C1 segment of cervical spinal cord (tissue), 14 donors: ENCODE measurements at regions not wholly inside any gene's neighbourhood (a gene's known extent, or its start where the extent isn't known, plus 50 kb on each side); places are given as distances from the start of the nearest gene placed in this dataset.
A peak's percentile ranks its signal among the peaks of the same experiment; 100 is the strongest.

Experiments used
- DNase-seq, 14 donors: peaks; one replicate each; lab custom pipeline; 2025; lab: John Stamatoyannopoulos, UW

DNA sequence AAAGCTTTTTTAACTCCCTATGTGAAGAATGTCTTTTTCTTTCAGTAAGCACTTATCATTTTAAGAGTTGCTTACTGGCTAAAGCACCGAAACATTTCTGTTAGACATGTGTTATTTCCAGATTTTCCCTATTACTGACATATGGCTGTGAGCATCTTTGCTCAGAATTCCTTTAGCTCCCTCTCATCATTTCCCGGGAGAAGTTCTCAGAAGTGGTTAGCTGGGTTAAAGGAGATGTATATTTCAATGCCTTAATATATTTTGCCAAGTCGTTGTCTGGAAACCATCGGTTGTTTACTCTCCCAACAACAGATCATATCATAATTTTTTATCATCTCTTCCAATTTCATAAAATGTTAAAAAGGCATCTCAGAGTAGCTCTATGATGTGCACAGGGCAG, 396.5 kb downstream of the OCA2 start:
- no peak for DNase-seq

DNA sequence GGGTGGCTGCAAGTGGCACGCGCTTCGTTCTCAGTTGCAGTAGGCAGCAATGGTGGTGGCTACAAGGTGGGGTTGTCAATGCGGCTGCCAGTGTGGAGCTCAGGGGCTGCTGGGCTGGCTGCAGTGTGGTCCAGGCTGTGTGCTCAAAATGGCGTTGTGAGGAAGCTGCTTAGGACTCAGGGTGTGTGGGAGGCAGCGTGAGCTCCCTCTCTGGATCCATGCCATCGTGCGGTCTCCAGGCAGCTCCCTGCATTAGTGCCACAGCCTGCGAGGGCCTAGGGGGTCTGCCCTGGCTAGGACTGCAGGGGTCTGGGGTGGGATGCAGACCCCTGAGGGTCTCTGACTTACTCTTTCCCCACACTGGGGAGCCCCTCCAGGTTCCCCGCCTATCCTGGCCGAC, 397.2 kb downstream of the OCA2 start:
- no peak for DNase-seq

DNA sequence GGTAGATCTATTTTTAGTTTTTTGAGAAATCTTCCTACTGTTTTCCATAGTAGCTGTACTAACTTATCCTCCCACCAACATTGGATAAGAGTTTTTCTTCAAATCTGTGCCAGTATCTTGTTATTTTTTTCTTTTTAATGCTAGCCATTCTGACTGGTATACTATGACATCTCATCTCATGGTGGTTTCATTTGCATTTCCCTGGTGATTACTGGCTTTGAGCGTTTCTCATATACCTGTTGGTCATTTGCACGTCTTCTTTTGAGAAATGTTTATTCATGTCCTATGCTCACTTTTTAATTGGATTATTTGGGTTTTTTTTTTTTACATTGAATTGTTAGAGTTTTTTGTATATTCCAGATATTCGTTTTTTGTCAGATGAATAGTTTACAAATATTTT, 398.1 kb downstream of the OCA2 start:
- DNase-seq, result no peak

- no peak for DNase-seq
These were observed 399.4 kb downstream of the OCA2 start for GRCh38 chr15:27699699-27700098.

GRCh38 chr15:27696530-27696929, 402.6 kb downstream of the OCA2 start:
- DNase-seq, result no peak

DNA sequence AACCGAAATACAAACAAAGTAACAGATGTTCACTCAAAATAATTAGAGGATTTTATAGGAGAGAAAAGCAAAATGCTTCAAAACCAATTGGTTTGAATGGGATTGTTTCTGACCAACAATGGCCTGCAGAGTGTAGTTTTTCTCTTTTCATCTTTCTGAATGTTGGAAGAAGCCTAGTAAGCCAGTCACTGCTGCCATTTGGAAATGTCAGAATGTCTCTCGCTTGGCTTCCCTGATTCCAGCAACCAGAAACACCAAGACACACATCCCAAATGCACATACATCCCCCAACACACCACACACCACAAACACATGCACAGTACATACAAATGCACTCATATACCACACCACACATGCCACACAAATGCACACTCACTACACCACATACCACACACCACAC, 403.4 kb downstream of the OCA2 start:
- no peak for DNase-seq

DNA sequence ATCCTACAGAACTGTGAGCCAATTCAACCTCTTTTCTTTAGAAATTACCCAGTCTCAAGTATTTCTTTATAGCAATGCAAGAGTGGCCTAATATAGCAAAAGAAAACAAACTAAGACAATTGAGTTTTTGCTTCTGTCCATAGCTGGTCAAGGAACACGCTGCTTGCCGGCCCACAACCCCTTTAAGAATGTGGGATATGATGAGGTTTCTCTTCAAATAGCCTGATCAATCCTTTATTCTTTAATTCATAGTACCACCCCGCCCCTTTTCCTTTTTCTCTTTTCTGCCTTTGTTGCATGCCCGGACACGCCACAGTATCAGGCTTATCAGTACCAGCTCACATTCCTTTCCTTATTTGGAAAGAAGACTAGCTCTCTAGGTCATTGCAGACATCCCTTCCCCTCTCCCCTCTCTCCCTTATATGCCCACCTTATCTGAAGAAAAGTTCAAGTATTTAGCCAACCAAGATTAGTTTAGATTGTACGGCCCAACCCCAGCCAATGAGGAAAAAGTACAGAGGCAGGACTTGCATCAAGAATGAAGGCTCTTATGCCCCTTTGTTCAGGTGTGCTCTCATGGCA, 404.5 kb downstream of the OCA2 start:
- DNase-seq, result no peak

DNA sequence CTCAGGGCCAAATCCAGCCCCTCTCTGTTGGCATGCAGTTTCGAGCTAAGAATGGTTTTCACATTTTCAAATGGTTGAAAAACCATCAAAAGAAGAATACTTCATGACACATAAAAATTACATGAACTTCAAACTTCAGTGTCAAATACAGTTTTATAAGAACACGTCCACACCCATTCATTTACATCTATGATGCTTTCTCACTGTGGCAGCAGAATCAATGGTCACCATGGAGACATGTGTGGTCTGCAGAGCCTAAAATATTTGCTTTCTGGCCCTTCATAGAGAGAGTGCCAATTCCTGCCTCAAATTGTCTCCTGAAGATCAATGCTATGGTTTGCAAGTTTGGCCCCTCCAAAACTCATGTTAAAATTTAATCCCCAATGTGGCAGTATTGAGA, 405.8 kb downstream of the OCA2 start:
- DNase-seq, result peak in 1 of 14 donors; percentile 5

- peak in 1 of 14 donors; percentile 82 for DNase-seq
These were observed 406.7 kb downstream of the OCA2 start for GRCh38 chr15:27692438-27692837.

- DNase-seq, result no peak
These were observed 408.8 kb downstream of the OCA2 start for GRCh38 chr15:27690290-27690689.

GRCh38 chr15:27686971-27687370, 412.1 kb downstream of the OCA2 start:
- no peak for DNase-seq

DNA sequence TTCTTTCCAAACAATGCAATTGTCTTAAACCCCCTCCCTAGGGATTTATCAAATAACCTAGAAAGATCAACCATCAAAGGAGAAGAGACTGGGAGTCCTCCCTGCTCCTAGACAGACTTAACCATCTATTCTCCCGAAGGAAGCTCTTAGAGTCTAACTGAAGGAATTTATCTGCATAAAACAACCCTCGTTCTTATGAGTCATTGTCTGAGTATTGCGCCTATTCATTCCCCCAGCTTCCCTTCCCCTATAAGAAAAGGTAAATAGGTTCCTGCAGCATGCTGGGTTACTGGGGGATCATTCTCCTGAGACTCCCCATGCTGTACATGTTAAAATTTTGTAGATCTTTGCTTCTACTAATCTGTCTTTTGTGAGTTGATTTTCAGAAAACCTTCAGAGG, 412.7 kb downstream of the OCA2 start:
- no peak for DNase-seq

GRCh38 chr15:27685644-27686043, 413.5 kb downstream of the OCA2 start:
- DNase-seq, result no peak

GRCh38 chr15:27683121-27683520, 416.0 kb downstream of the OCA2 start:
- peak in 4 of 14 donors; percentile 4 to 17 (median 6) for DNase-seq

DNA sequence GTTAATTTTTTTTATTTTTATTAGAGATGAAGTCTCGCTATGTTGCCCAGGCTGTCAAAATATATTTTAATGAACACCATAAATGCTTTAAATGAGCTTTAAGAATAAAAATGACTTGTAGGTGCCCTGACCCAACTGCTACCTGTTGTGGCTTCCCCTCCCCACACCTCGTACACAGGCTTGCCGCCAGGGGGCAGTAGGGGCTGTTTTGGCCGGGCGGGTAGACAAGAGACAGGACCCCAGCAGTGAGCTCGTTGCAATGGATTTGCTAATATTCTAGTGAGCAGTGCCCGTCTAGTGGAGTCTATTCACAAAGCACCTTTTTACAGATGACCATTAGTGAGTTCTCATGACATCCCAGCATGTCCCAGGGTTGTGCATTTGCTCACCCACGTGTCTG, 418.1 kb downstream of the OCA2 start:
- DNase-seq, result peak in 1 of 14 donors; percentile 1

DNA sequence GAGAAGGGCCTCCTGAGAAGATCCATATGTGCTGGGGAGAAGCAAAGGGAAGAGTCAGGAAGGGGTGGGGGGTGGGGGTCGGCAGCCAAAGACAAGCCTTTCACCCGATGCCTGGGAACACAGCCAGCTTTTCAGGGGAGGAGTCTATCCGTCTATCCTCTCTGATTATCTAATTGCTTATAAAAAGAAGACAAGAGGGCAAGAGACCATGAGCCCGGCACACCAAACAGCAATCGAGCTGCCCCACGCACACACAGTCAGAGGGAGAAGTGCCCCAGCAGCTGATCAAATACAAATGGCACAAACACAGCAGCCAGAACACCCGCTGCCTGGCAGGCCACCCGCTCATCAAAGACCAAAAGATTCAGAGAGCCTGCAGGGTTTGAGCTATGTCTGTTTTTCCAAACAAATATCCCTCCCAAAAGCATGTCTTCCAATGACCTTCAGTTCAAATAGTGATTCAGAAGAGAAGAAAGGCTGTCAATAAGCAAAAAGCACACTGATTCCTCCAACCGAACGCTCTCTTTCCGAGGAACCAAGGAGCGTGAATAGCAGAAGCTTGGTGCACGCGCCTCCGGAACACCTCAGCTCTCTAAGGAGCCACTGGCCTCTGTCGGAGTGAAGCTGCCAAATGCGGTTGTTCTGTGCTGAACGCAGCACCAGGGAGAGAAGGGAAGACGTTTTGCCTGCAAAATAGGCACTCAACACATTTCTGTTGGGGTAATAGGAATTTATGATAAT, 419.2 kb downstream of the OCA2 start:
- peak in 2 of 14 donors; percentile 28 to 32 for DNase-seq

GRCh38 chr15:27679203-27679602, 419.9 kb downstream of the OCA2 start:
- DNase-seq, result no peak

- no peak for DNase-seq
These were observed 421.2 kb downstream of the OCA2 start for GRCh38 chr15:27677951-27678350.

DNA sequence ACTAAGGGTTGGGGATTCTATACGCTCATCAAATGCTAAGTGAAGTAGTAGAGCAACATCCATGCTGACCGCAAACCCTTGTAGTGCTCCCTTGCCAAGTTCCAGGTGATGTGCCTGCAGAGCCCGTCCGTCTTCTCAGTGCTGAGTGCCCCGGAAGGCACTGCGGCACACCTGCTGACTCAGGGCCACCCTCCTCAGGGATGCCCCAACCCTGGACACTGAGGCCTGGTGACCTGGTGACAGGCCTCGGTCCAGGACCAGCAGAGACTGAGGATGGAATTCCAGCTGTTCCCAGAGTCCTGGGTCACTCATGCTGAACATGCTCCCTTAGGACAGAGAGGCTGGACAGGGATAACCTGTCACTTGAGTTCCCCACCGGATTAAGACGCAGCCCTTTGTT, 422.5 kb downstream of the OCA2 start:
- DNase-seq, result no peak

DNA sequence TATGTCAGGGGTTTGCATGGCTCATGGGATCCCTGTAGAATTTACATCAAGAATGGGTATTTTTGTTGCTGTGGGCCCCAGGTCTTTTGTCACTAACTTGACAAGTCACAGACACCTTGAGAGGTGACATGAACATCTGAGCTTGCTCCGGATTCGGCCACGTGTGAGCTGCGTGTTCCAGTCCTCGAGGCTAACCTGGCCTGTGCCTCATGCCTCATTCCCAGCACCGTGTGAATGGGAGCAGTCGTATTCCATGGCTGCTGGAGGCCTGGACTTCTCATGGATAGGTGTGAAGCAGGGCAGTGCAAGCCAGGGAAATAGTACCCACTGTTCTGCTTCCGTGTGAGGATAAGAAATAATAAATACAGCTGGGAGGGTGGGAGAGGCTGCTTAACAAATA, 423.5 kb downstream of the OCA2 start:
- no peak for DNase-seq

GRCh38 chr15:27674826-27675225, 424.3 kb downstream of the OCA2 start:
- no peak for DNase-seq

GRCh38 chr15:27673766-27674445, 425.2 kb downstream of the OCA2 start:
- no peak for DNase-seq

DNA sequence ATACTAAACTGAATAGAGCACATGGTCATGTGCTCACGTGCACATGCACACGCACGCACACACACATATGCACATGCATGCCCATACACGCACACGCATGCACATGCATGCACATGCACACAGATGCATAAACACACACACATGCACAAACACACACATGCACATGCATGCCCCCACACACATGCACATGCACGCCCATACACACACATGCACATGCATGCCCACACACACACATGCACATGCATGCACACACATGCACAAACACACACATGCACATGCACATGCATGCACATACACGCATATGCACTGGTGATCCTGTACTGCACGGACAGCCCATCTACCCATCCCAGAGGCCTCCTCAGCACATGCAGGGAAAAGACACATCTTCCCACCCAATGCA, 426.6 kb downstream of the OCA2 start:
- DNase-seq, result no peak
